ENCODE measurements at regions not wholly inside any gene's neighbourhood (a gene's known extent, or its start where the extent isn't known, plus 50 kb on each side); places are given as distances from the start of the nearest gene placed in this dataset.
"Not testable (repeated sequence)": the region's sequence is repeated elsewhere in the genome, so short reads cannot be mapped to it uniquely, and the experiment has no call there.

- no peak for DNase-seq (ENCODE audit: low read depth)
These were observed 508.8 kb upstream of the AGA start for GRCh38 chr4:177951026-177951425.

GRCh38 chr4:177952723-177953122, 510.5 kb upstream of the AGA start:
- DNase-seq (ENCODE audit: low read depth) = no peak

- no peak for DNase-seq (ENCODE audit: low read depth)
These were observed 515.5 kb upstream of the AGA start for GRCh38 chr4:177957596-177958360.

- no peak for DNase-seq (ENCODE audit: low read depth)
These were observed 518.3 kb upstream of the AGA start for GRCh38 chr4:177960566-177960965.

- no peak for DNase-seq (ENCODE audit: low read depth)
These were observed 519.6 kb upstream of the AGA start for GRCh38 chr4:177961761-177962380.

- DNase-seq (ENCODE audit: low read depth) = no peak
These were observed 521.8 kb upstream of the AGA start for GRCh38 chr4:177964061-177964460.

GRCh38 chr4:177964693-177965168, 522.5 kb upstream of the AGA start:
- no peak for DNase-seq (ENCODE audit: low read depth)

- DNase-seq (ENCODE audit: low read depth) = no peak
These were observed 525.1 kb upstream of the AGA start for GRCh38 chr4:177967328-177967727.

GRCh38 chr4:177968817-177969442, 526.7 kb upstream of the AGA start:
- no peak for DNase-seq (ENCODE audit: low read depth)

GRCh38 chr4:177974461-177974860, 532.2 kb upstream of the AGA start:
- no peak for DNase-seq (ENCODE audit: low read depth)

GRCh38 chr4:177975315-177975987, 533.2 kb upstream of the AGA start:
- no peak for DNase-seq (ENCODE audit: low read depth)

- no peak for DNase-seq (ENCODE audit: low read depth)
These were observed 544.0 kb upstream of the AGA start for GRCh38 chr4:177986236-177986635.

- DNase-seq (ENCODE audit: low read depth) = no peak
These were observed 545.7 kb upstream of the AGA start for GRCh38 chr4:177987896-177988295.

- DNase-seq (ENCODE audit: low read depth) = no peak
These were observed 547.4 kb upstream of the AGA start for GRCh38 chr4:177989503-177990201.

- DNase-seq (ENCODE audit: low read depth) = no peak
These were observed 560.9 kb upstream of the AGA start for GRCh38 chr4:178003098-178003657.

GRCh38 chr4:178010596-178010995, 568.4 kb upstream of the AGA start:
- no peak for DNase-seq (ENCODE audit: low read depth)

GRCh38 chr4:178015046-178015445, 572.8 kb upstream of the AGA start:
- not testable (repeated sequence) for DNase-seq (ENCODE audit: low read depth)

GRCh38 chr4:178026999-178027398, 584.8 kb upstream of the AGA start:
- no peak for DNase-seq (ENCODE audit: low read depth)

- DNase-seq (ENCODE audit: low read depth) = no peak
These were observed 585.6 kb upstream of the AGA start for GRCh38 chr4:178027796-178028195.

- no peak for DNase-seq (ENCODE audit: low read depth)
These were observed 586.2 kb upstream of the AGA start for GRCh38 chr4:178028481-178028880.

GRCh38 chr4:178037459-178038214, 595.4 kb upstream of the AGA start:
- no peak for DNase-seq (ENCODE audit: low read depth)

Measured in activated gamma-delta T cell treated with anti-CD3 and anti-CD28 coated beads, Interleukin-2, amount 50 U/mL, for 16 hours (primary cell).